GM23338 (cell line): ENCODE measurements at regions not wholly inside any gene's neighbourhood (a gene's known extent, or its start where the extent isn't known, plus 50 kb on each side); places are given as distances from the start of the nearest gene placed in this dataset.

Source experiments
- ATAC-seq: fragments of 200-7000 bp; cut with Tn5 transposase; 3 replicates; pipeline ENCODE4 v1.9.1; 2020
- DNase-seq: peaks from one replicate; pipeline ENCODE4 v3.0.0-alpha.2; 2015; ENCODE audit warnings: low spot score
- H2AFZ ChIP-seq: fragments of 200-600 bp; sonication (generic); 2 replicates; pipeline ENCODE4 v1.8.0; 2016; ENCODE audit warnings: antibody characterized with exemption, mild to moderate bottlenecking, moderate library complexity
- H3F3A ChIP-seq: fragments of 200-600 bp; sonication (generic); replicated peaks from 2 replicates; pipeline ENCODE4 v1.8.0; 2017; ENCODE audit warnings: antibody characterized with exemption, mixed run types, low read depth
- H3K27ac ChIP-seq: fragments of 200-600 bp; sonication (generic); 2 replicates; pipeline ENCODE4 v1.6.1; 2016; ENCODE audit warnings: low read depth
- H3K27me3 ChIP-seq: fragments of 200-600 bp; sonication (generic); 2 replicates; pipeline ENCODE4 v1.8.0; 2016; ENCODE audit warnings: mild to moderate bottlenecking, mixed run types, moderate library complexity; ENCODE audit not compliant: insufficient read depth
- H3K36me3 ChIP-seq: fragments of 200-600 bp; sonication (generic); 2 replicates; pipeline ENCODE4 v1.8.0; 2016; ENCODE audit warnings: mild to moderate bottlenecking; ENCODE audit not compliant: insufficient read depth
- H3K4me1 ChIP-seq: fragments of 200-600 bp; sonication (generic); 2 replicates; pipeline ENCODE4 v1.8.0; 2016; ENCODE audit warnings: mild to moderate bottlenecking, moderate library complexity; ENCODE audit not compliant: insufficient read depth
- H3K4me2 ChIP-seq: fragments of 200-600 bp; sonication (generic); 2 replicates; pipeline ENCODE4 v1.7.1; 2017; ENCODE audit warnings: mixed run types
- H3K4me3 ChIP-seq: fragments of 200-600 bp; sonication (generic); 2 replicates; pipeline ENCODE4 v1.6.1; 2016; ENCODE audit warnings: mixed run types
- H3K79me2 ChIP-seq: fragments of 200-600 bp; sonication (generic); replicated peaks from 2 replicates; pipeline ENCODE4 v1.8.0; 2017; ENCODE audit warnings: mild to moderate bottlenecking; ENCODE audit not compliant: insufficient read depth
- H3K9me2 ChIP-seq: fragments of 200-600 bp; sonication (generic); 2 replicates; pipeline ENCODE4 v1.8.0; 2017; ENCODE audit not compliant: insufficient read depth
- H4K20me1 ChIP-seq: fragments of 200-600 bp; sonication (generic); replicated peaks from 2 replicates; pipeline ENCODE4 v1.8.0; 2017; ENCODE audit warnings: mild to moderate bottlenecking; ENCODE audit not compliant: insufficient read depth
- H3K27ac Mint-ChIP-seq: 2 replicates; pipeline ENCODE4 v1.8.0; 2020; ENCODE audit warnings: inconsistent platforms, mild to moderate bottlenecking, moderate library complexity, mixed read lengths
- H3K27me3 Mint-ChIP-seq: 3 replicates; pipeline ENCODE4 v1.8.0; 2022; ENCODE audit warnings: low read depth, mild to moderate bottlenecking, moderate library complexity, mixed read lengths, inconsistent platforms; ENCODE audit not compliant: insufficient read depth, poor library complexity
- H3K36me3 Mint-ChIP-seq: 3 replicates; pipeline ENCODE4 v1.8.0; 2021; ENCODE audit warnings: low read depth, mild to moderate bottlenecking, inconsistent platforms, moderate library complexity, mixed read lengths
- H3K4me1 Mint-ChIP-seq: 3 replicates; pipeline ENCODE4 v1.8.0; 2020; ENCODE audit warnings: mild to moderate bottlenecking, inconsistent platforms, mixed read lengths
- H3K4me3 Mint-ChIP-seq: 3 replicates; pipeline ENCODE4 v1.8.0; 2021; ENCODE audit warnings: moderate library complexity, mild to moderate bottlenecking, inconsistent platforms, mixed read lengths
- H3K9me3 Mint-ChIP-seq: 3 replicates; pipeline ENCODE4 v1.8.0; 2020; ENCODE audit warnings: moderate library complexity, mild to moderate bottlenecking, inconsistent platforms, mixed read lengths
- CTCF ChIP-seq, 2 experiments: fragments of 200-600 bp in 1 of 2; sonication (generic) in 1 of 2; conservative IDR thresholded peaks; 2 replicates each; pipeline versions ENCODE4 v1.5.1 to v1.6.1; 2016 to 2017; ENCODE audit warnings: antibody characterized with exemption in 2 of 2, low read depth in 2 of 2, mild to moderate bottlenecking in 2 of 2, moderate library complexity in 1 of 2
- REST ChIP-seq: IDR thresholded peaks from one replicate; pipeline ENCODE4 v1.6.1; 2018; ENCODE audit warnings: antibody characterized with exemption; ENCODE audit not compliant: unreplicated experiment
- ZNF331 ChIP-seq: fragments of 250-450 bp; sonication (Bioruptor Pico); IDR thresholded peaks from 2 replicates; pipeline ENCODE4 v1.5.0; 2020; ENCODE audit warnings: low read depth, mild to moderate bottlenecking, moderate library complexity
- ZNF462 ChIP-seq: fragments of 250-450 bp; sonication (Bioruptor Pico); IDR thresholded peaks from 2 replicates; pipeline ENCODE4 v1.5.0; 2020; ENCODE audit warnings: mild to moderate bottlenecking, moderate library complexity

- Histone ChIP-seq H2AFZ (no peak overlapping the region), H3K36me3 (no peaks in the 10 kb centered on the region), H3K4me1 (no peaks in the 10 kb centered on the region), H3K27me3 (no peaks in the 10 kb centered on the region), H3K9me2 (no peaks in the 10 kb centered on the region), H3K4me2 (no peak overlapping the region), H3F3A (no peaks in the 10 kb centered on the region), H4K20me1 (no peaks in the 10 kb centered on the region), H3K27ac (no peak overlapping the region), H3K79me2 (no peaks in the 10 kb centered on the region), H3K4me3 (no peak overlapping the region)
- TF ChIP-seq ZNF462 (CRISPR knock-in tag) (no peak), ZNF331 (no peak), CTCF (conservative IDR thresholded peaks at IDR 0.05; ENCODE audit: low read depth in 2 of 2) (no peak), REST (no peak)
- Mint-ChIP-seq H3K27me3 (no peaks in the 10 kb centered on the region), H3K4me1 (no peaks in the 10 kb centered on the region), H3K9me3 (peaks cover 9% of the 10 kb centered on the region; the same call in 2 of the 3 replicates), H3K4me3 (no peak overlapping the region), H3K27ac (no peak overlapping the region), H3K36me3 (no peaks in the 10 kb centered on the region; the same call in 2 of the 3 replicates)
- ATAC-seq = no peak
- no peak for DNase-seq
Measured at GRCh38 chr4:178003098-178003657, 560.9 kb upstream of the AGA start.
